ENCODE measurements at regions not wholly inside any gene's neighbourhood (a gene's known extent, or its start where the extent isn't known, plus 50 kb on each side); places are given as distances from the start of the nearest gene placed in this dataset.
A peak's percentile ranks its signal among the peaks of the same experiment; 100 is the strongest.
"Not testable (repeated sequence)": the region's sequence is repeated elsewhere in the genome, so short reads cannot be mapped to it uniquely, and the experiment has no call there.

GRCh38 chr4:3375688-3376087 lies 66.1 kb upstream of the HGFAC start:
- no peak for TF ChIP-seq SPI1 (IDR thresholded peaks at IDR 0.05; ENCODE audit: low read depth, low read length)
- no peak for TF ChIP-seq POLR2A (IDR thresholded peaks at IDR 0.05; ENCODE audit: low read depth, low read length)
- TF ChIP-seq POU2F2 (IDR thresholded peaks at IDR 0.05; ENCODE audit: low read depth, low read length) = no peak
- no peak for TF ChIP-seq PAX5 (IDR thresholded peaks at IDR 0.05; ENCODE audit: insufficient read depth, low read length, severe bottlenecking)
- TF ChIP-seq POLR2AphosphoS5 (IDR thresholded peaks at IDR 0.05; ENCODE audit: low read depth, low read length) = no peak
- FAIRE-seq = no peak
- no peak for DNase-seq (ENCODE audit: insufficient read length, low spot score)

GRCh38 chr4:3376266-3376665 lies 65.5 kb upstream of the HGFAC start:
- FAIRE-seq (no peak), DNase-seq (ENCODE audit: insufficient read length, low spot score) (no peak)
- TF ChIP-seq POU2F2 (IDR thresholded peaks at IDR 0.05; ENCODE audit: low read depth, low read length) (no peak), POLR2A (IDR thresholded peaks at IDR 0.05; ENCODE audit: low read depth, low read length) (no peak), TAF1 (IDR thresholded peaks at IDR 0.05; ENCODE audit: low read depth, low read length) (no peak), SPI1 (IDR thresholded peaks at IDR 0.05; ENCODE audit: low read depth, low read length) (no peak), PAX5 (IDR thresholded peaks at IDR 0.05; ENCODE audit: insufficient read depth, low read length, severe bottlenecking) (no peak), POLR2AphosphoS5 (IDR thresholded peaks at IDR 0.05; ENCODE audit: low read depth, low read length) (no peak)

- no peak for FAIRE-seq
- DNase-seq (ENCODE audit: insufficient read length, low spot score) = no peak
- TF ChIP-seq POLR2A (IDR thresholded peaks at IDR 0.05; ENCODE audit: low read depth, low read length) (no peak), POU2F2 (IDR thresholded peaks at IDR 0.05; ENCODE audit: low read depth, low read length) (no peak), PAX5 (IDR thresholded peaks at IDR 0.05; ENCODE audit: insufficient read depth, low read length, severe bottlenecking) (no peak), SPI1 (IDR thresholded peaks at IDR 0.05; ENCODE audit: low read depth, low read length) (no peak), POLR2AphosphoS5 (IDR thresholded peaks at IDR 0.05; ENCODE audit: low read depth, low read length) (no peak), TAF1 (IDR thresholded peaks at IDR 0.05; ENCODE audit: low read depth, low read length) (no peak)
Observed at GRCh38 chr4:3377557-3377956, 64.2 kb upstream of the HGFAC start.

GRCh38 chr4:3380336-3380735 lies 61.4 kb upstream of the HGFAC start:
- DNase-seq (ENCODE audit: insufficient read length, low spot score); FAIRE-seq: not testable (repeated sequence)

GRCh38 chr4:3381208-3381607 lies 60.6 kb upstream of the HGFAC start:
- FAIRE-seq; DNase-seq (ENCODE audit: insufficient read length, low spot score): not testable (repeated sequence)

GRCh38 chr4:3382251-3382650 lies 59.5 kb upstream of the HGFAC start:
- DNase-seq (ENCODE audit: insufficient read length, low spot score) = no peak
- TF ChIP-seq POLR2A (IDR thresholded peaks at IDR 0.05; ENCODE audit: low read depth, low read length) (no peak), TAF1 (IDR thresholded peaks at IDR 0.05; ENCODE audit: low read depth, low read length) (no peak), PAX5 (IDR thresholded peaks at IDR 0.05; ENCODE audit: insufficient read depth, low read length, severe bottlenecking) (no peak), POLR2AphosphoS5 (IDR thresholded peaks at IDR 0.05; ENCODE audit: low read depth, low read length) (no peak), SPI1 (IDR thresholded peaks at IDR 0.05; ENCODE audit: low read depth, low read length) (no peak), POU2F2 (IDR thresholded peaks at IDR 0.05; ENCODE audit: low read depth, low read length) (no peak)
- FAIRE-seq = no peak

- TF ChIP-seq POLR2A (IDR thresholded peaks at IDR 0.05; ENCODE audit: low read depth, low read length) (no peak), PAX5 (IDR thresholded peaks at IDR 0.05; ENCODE audit: insufficient read depth, low read length, severe bottlenecking) (no peak), SPI1 (IDR thresholded peaks at IDR 0.05; ENCODE audit: low read depth, low read length) (no peak), TAF1 (IDR thresholded peaks at IDR 0.05; ENCODE audit: low read depth, low read length) (no peak), POLR2AphosphoS5 (IDR thresholded peaks at IDR 0.05; ENCODE audit: low read depth, low read length) (no peak), POU2F2 (IDR thresholded peaks at IDR 0.05; ENCODE audit: low read depth, low read length) (no peak)
- FAIRE-seq (no peak), DNase-seq (ENCODE audit: insufficient read length, low spot score) (no peak)
Observed at GRCh38 chr4:3384391-3384770, 57.4 kb upstream of the HGFAC start.

GRCh38 chr4:3384771-3385710 lies 56.7 kb upstream of the HGFAC start:
- FAIRE-seq = peak; percentile 75
- no peak for TF ChIP-seq POLR2A (IDR thresholded peaks at IDR 0.05; ENCODE audit: low read depth, low read length)
- TF ChIP-seq PAX5 (IDR thresholded peaks at IDR 0.05; ENCODE audit: insufficient read depth, low read length, severe bottlenecking) = no peak
- TF ChIP-seq POLR2AphosphoS5 (IDR thresholded peaks at IDR 0.05; ENCODE audit: low read depth, low read length) = no peak
- no peak for TF ChIP-seq TAF1 (IDR thresholded peaks at IDR 0.05; ENCODE audit: low read depth, low read length)
- no peak for TF ChIP-seq POU2F2 (IDR thresholded peaks at IDR 0.05; ENCODE audit: low read depth, low read length)
- TF ChIP-seq SPI1 (IDR thresholded peaks at IDR 0.05; ENCODE audit: low read depth, low read length) = no peak
- no peak for DNase-seq (ENCODE audit: insufficient read length, low spot score)

GRCh38 chr4:3385711-3386420 lies 55.9 kb upstream of the HGFAC start:
- FAIRE-seq = peak; percentile 91
- no peak for DNase-seq (ENCODE audit: insufficient read length, low spot score)
- TF ChIP-seq TAF1 (IDR thresholded peaks at IDR 0.05; ENCODE audit: low read depth, low read length) (no peak), POU2F2 (IDR thresholded peaks at IDR 0.05; ENCODE audit: low read depth, low read length) (no peak), PAX5 (IDR thresholded peaks at IDR 0.05; ENCODE audit: insufficient read depth, low read length, severe bottlenecking) (no peak), SPI1 (IDR thresholded peaks at IDR 0.05; ENCODE audit: low read depth, low read length) (0 out of 2 replicates have a peak, but pooled peaks have one; percentile 1)

- FAIRE-seq (no peak), DNase-seq (ENCODE audit: insufficient read length, low spot score) (no peak)
- TF ChIP-seq POLR2AphosphoS5 (IDR thresholded peaks at IDR 0.05; ENCODE audit: low read depth, low read length) (no peak), TAF1 (IDR thresholded peaks at IDR 0.05; ENCODE audit: low read depth, low read length) (no peak), POU2F2 (IDR thresholded peaks at IDR 0.05; ENCODE audit: low read depth, low read length) (no peak), POLR2A (IDR thresholded peaks at IDR 0.05; ENCODE audit: low read depth, low read length) (no peak), SPI1 (IDR thresholded peaks at IDR 0.05; ENCODE audit: low read depth, low read length) (no peak), PAX5 (IDR thresholded peaks at IDR 0.05; ENCODE audit: insufficient read depth, low read length, severe bottlenecking) (no peak)
Observed at GRCh38 chr4:3386526-3386925, 55.2 kb upstream of the HGFAC start.

Data from GM12891 (cell line).